GM19238 (cell line): ENCODE measurements at regions not wholly inside any gene's neighbourhood (a gene's known extent, or its start where the extent isn't known, plus 50 kb on each side); places are given as distances from the start of the nearest gene placed in this dataset.
"Not testable (repeated sequence)": the region's sequence is repeated elsewhere in the genome, so short reads cannot be mapped to it uniquely, and the experiment has no call there.

ENCODE experiments used
- DNase-seq: peaks from one replicate; pipeline ENCODE4 v3.0.0; 2011; ENCODE audit warnings: low spot score; ENCODE audit not compliant: insufficient read length

- no peak for DNase-seq
These were observed 467.4 kb downstream of the GRIA2 start for GRCh38 chr4:157687971-157688370.

- not testable (repeated sequence) for DNase-seq
These were observed 458.8 kb downstream of the GRIA2 start for GRCh38 chr4:157679326-157679725.

- no peak for DNase-seq
These were observed 457.9 kb downstream of the GRIA2 start for GRCh38 chr4:157678478-157678877.

- no peak for DNase-seq
These were observed 454.2 kb downstream of the GRIA2 start for GRCh38 chr4:157674699-157675098.

- DNase-seq = no peak
These were observed 447.3 kb downstream of the GRIA2 start for GRCh38 chr4:157667836-157668235.

GRCh38 chr4:157664726-157665125 is 444.2 kb downstream of the GRIA2 start:
- DNase-seq = no peak

- DNase-seq = no peak
These were observed 434.7 kb downstream of the GRIA2 start for GRCh38 chr4:157655096-157655809.

GRCh38 chr4:157643257-157643656 is 422.7 kb downstream of the GRIA2 start:
- DNase-seq = no peak

- no peak for DNase-seq
These were observed 413.5 kb downstream of the GRIA2 start for GRCh38 chr4:157634057-157634456.

GRCh38 chr4:157616741-157617472 is 396.4 kb downstream of the GRIA2 start:
- DNase-seq = no peak

GRCh38 chr4:157607996-157608395 is 387.5 kb downstream of the GRIA2 start:
- no peak for DNase-seq

- no peak for DNase-seq
These were observed 380.1 kb downstream of the GRIA2 start for GRCh38 chr4:157600583-157600982.

GRCh38 chr4:157591245-157591644 is 370.7 kb downstream of the GRIA2 start:
- no peak for DNase-seq

GRCh38 chr4:157590679-157591078 is 370.2 kb downstream of the GRIA2 start:
- DNase-seq = no peak

GRCh38 chr4:157587681-157588423 is 367.3 kb downstream of the GRIA2 start:
- no peak for DNase-seq

GRCh38 chr4:157582141-157582540 is 361.6 kb downstream of the GRIA2 start:
- no peak for DNase-seq

- DNase-seq = no peak
These were observed 356.2 kb downstream of the GRIA2 start for GRCh38 chr4:157576671-157577217.

- DNase-seq = no peak
These were observed 354.8 kb downstream of the GRIA2 start for GRCh38 chr4:157575339-157575738.

GRCh38 chr4:157574606-157575005 is 354.1 kb downstream of the GRIA2 start:
- no peak for DNase-seq

GRCh38 chr4:157572951-157573350 is 352.4 kb downstream of the GRIA2 start:
- DNase-seq = no peak

GRCh38 chr4:157572284-157572683 is 351.8 kb downstream of the GRIA2 start:
- DNase-seq = no peak

- no peak for DNase-seq
These were observed 344.2 kb downstream of the GRIA2 start for GRCh38 chr4:157564771-157565170.
